Panc1 (cell line): ENCODE measurements at regions not wholly inside any gene's neighbourhood (a gene's known extent, or its start where the extent isn't known, plus 50 kb on each side); places are given as distances from the start of the nearest gene placed in this dataset.
"Not testable (repeated sequence)": the region's sequence is repeated elsewhere in the genome, so short reads cannot be mapped to it uniquely, and the experiment has no call there.

Experiments used
- CTCF ChIP-seq: fragments of 450-650 bp; IDR thresholded peaks from 2 replicates; pipeline ENCODE4 v1.5.1; 2017; ENCODE audit warnings: mild to moderate bottlenecking
- SIN3A ChIP-seq: IDR thresholded peaks from 2 replicates; pipeline ENCODE4 v1.6.1; 2012; ENCODE audit warnings: low read depth, mild to moderate bottlenecking, low read length, moderate library complexity, borderline replicate concordance; ENCODE audit not compliant: insufficient read depth
- TF ChIP-seq, protein P1 (sequence below), 2 experiments: IDR thresholded peaks; 2 replicates each; pipeline ENCODE4 v1.6.1; 2011 to 2012; ENCODE audit warnings: low read depth in 2 of 2, control low read depth in 1 of 2, low read length in 1 of 2, mild to moderate bottlenecking in 1 of 2, moderate library complexity in 1 of 2; ENCODE audit not compliant: insufficient read depth in 1 of 2

DNA sequence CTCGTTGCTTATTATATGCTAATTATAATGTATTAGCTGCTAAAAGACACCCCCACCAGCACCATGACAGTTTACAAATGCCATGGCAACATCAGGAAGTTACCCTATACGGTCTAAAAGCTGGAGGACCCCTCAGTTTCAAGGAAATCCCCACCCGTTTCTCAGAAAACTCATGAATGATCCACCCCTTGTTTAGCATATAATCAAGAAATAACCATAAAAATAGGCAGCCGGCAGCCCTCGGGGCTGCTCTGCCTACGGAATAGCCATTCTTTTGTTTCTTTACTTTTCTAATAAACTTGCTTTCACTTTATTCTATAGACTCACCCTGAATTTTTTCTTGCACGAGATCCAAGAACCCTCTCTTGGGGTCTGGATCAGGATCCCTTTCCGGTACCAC, 437.4 kb upstream of the NRP1 start:
- TF ChIP-seq CTCF, SIN3A: not testable (repeated sequence)
- TF ChIP-seq, protein P1, sequence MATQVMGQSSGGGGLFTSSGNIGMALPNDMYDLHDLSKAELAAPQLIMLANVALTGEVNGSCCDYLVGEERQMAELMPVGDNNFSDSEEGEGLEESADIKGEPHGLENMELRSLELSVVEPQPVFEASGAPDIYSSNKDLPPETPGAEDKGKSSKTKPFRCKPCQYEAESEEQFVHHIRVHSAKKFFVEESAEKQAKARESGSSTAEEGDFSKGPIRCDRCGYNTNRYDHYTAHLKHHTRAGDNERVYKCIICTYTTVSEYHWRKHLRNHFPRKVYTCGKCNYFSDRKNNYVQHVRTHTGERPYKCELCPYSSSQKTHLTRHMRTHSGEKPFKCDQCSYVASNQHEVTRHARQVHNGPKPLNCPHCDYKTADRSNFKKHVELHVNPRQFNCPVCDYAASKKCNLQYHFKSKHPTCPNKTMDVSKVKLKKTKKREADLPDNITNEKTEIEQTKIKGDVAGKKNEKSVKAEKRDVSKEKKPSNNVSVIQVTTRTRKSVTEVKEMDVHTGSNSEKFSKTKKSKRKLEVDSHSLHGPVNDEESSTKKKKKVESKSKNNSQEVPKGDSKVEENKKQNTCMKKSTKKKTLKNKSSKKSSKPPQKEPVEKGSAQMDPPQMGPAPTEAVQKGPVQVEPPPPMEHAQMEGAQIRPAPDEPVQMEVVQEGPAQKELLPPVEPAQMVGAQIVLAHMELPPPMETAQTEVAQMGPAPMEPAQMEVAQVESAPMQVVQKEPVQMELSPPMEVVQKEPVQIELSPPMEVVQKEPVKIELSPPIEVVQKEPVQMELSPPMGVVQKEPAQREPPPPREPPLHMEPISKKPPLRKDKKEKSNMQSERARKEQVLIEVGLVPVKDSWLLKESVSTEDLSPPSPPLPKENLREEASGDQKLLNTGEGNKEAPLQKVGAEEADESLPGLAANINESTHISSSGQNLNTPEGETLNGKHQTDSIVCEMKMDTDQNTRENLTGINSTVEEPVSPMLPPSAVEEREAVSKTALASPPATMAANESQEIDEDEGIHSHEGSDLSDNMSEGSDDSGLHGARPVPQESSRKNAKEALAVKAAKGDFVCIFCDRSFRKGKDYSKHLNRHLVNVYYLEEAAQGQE (IDR thresholded peaks at IDR 0.05; ENCODE audit: insufficient read depth in 1 of 2, low read depth in 2 of 2, low read length in 1 of 2) = not testable (repeated sequence)
